ENCODE measurements at regions not wholly inside any gene's neighbourhood (a gene's known extent, or its start where the extent isn't known, plus 50 kb on each side); places are given as distances from the start of the nearest gene placed in this dataset.

DNA sequence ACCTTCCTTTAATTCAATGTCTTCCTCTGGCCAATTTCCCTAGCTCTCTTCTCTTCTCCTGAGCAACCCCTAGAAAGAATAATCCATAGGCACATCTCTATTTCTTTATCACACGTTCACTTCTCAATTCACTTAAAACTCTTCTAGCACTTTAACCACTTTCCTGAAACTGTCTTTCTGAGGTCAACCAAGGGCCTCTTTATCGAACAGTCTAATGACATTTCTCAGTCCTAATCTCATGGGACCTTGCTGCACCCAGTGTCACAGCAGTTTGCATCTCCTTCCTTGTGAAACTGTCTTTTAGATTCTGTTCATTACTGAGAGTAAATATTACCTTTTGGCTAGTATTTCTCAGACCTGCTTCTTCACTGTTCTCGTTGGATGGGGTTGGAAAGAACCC is 285.3 kb upstream of the RASGEF1B start:
- H3K36me3 Mint-ChIP-seq (ENCODE audit: insufficient read depth), result no peaks in the 10 kb centered on the region
- H3K4me3 Mint-ChIP-seq (ENCODE audit: low read depth), result no peak overlapping the region
- H3K27me3 Mint-ChIP-seq, result no peaks in the 10 kb centered on the region
- TF ChIP-seq, protein P1, sequence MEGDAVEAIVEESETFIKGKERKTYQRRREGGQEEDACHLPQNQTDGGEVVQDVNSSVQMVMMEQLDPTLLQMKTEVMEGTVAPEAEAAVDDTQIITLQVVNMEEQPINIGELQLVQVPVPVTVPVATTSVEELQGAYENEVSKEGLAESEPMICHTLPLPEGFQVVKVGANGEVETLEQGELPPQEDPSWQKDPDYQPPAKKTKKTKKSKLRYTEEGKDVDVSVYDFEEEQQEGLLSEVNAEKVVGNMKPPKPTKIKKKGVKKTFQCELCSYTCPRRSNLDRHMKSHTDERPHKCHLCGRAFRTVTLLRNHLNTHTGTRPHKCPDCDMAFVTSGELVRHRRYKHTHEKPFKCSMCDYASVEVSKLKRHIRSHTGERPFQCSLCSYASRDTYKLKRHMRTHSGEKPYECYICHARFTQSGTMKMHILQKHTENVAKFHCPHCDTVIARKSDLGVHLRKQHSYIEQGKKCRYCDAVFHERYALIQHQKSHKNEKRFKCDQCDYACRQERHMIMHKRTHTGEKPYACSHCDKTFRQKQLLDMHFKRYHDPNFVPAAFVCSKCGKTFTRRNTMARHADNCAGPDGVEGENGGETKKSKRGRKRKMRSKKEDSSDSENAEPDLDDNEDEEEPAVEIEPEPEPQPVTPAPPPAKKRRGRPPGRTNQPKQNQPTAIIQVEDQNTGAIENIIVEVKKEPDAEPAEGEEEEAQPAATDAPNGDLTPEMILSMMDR (IDR thresholded peaks at IDR 0.05; ENCODE audit: unreplicated experiment), result no peak
- no peaks in the 10 kb centered on the region for H3K9me3 Mint-ChIP-seq (ENCODE audit: low read depth)
- H3K27ac Mint-ChIP-seq, result no peak overlapping the region
- H3K4me1 Mint-ChIP-seq (ENCODE audit: low read depth), result peaks cover 11% of the 10 kb centered on the region
- DNase-seq (ENCODE audit: low spot score, unreplicated experiment), result no peak

GRCh38 chr4:81756042-81756441 is 284.3 kb upstream of the RASGEF1B start:
- no peak for DNase-seq (ENCODE audit: low spot score, unreplicated experiment)
- Mint-ChIP-seq H3K36me3 (ENCODE audit: insufficient read depth) (no peaks in the 10 kb centered on the region), H3K4me1 (ENCODE audit: low read depth) (peaks cover 11% of the 10 kb centered on the region), H3K27me3 (no peaks in the 10 kb centered on the region), H3K27ac (no peak overlapping the region), H3K4me3 (ENCODE audit: low read depth) (no peak overlapping the region), H3K9me3 (ENCODE audit: low read depth) (no peaks in the 10 kb centered on the region)
- TF ChIP-seq, protein P1 (IDR thresholded peaks at IDR 0.05; ENCODE audit: unreplicated experiment), result no peak

GRCh38 chr4:81754169-81754568 is 282.5 kb upstream of the RASGEF1B start:
- Mint-ChIP-seq H3K27me3 (no peaks in the 10 kb centered on the region), H3K36me3 (ENCODE audit: insufficient read depth) (no peaks in the 10 kb centered on the region), H3K27ac (no peak overlapping the region), H3K4me1 (ENCODE audit: low read depth) (peaks cover 11% of the 10 kb centered on the region), H3K9me3 (ENCODE audit: low read depth) (no peaks in the 10 kb centered on the region), H3K4me3 (ENCODE audit: low read depth) (no peak overlapping the region)
- TF ChIP-seq, protein P1 (IDR thresholded peaks at IDR 0.05; ENCODE audit: unreplicated experiment), result no peak
- DNase-seq (ENCODE audit: low spot score, unreplicated experiment), result no peak

- H3K4me3 Mint-ChIP-seq (ENCODE audit: low read depth), result no peak overlapping the region
- H3K9me3 Mint-ChIP-seq (ENCODE audit: low read depth), result no peaks in the 10 kb centered on the region
- no peaks in the 10 kb centered on the region for H3K27me3 Mint-ChIP-seq
- H3K36me3 Mint-ChIP-seq (ENCODE audit: insufficient read depth), result no peaks in the 10 kb centered on the region
- H3K4me1 Mint-ChIP-seq (ENCODE audit: low read depth), result peaks cover under 1% of the 10 kb centered on the region
- TF ChIP-seq, protein P1 (IDR thresholded peaks at IDR 0.05; ENCODE audit: unreplicated experiment), result no peak
- no peak for DNase-seq (ENCODE audit: low spot score, unreplicated experiment)
- no peak overlapping the region for H3K27ac Mint-ChIP-seq
These were observed 280.0 kb upstream of the RASGEF1B start for GRCh38 chr4:81751531-81752289.

GRCh38 chr4:81747242-81747930 is 275.7 kb upstream of the RASGEF1B start:
- Mint-ChIP-seq H3K27ac (no peak overlapping the region), H3K4me1 (ENCODE audit: low read depth) (peaks cover 8% of the 10 kb centered on the region), H3K36me3 (ENCODE audit: insufficient read depth) (no peaks in the 10 kb centered on the region), H3K27me3 (no peaks in the 10 kb centered on the region), H3K4me3 (ENCODE audit: low read depth) (no peak overlapping the region), H3K9me3 (ENCODE audit: low read depth) (no peaks in the 10 kb centered on the region)
- no peak for DNase-seq (ENCODE audit: low spot score, unreplicated experiment)
- TF ChIP-seq, protein P1 (IDR thresholded peaks at IDR 0.05; ENCODE audit: unreplicated experiment), result no peak
